Skin epidermis (tissue), 12 donors: ENCODE measurements at regions not wholly inside any gene's neighbourhood (a gene's known extent, or its start where the extent isn't known, plus 50 kb on each side); places are given as distances from the start of the nearest gene placed in this dataset.

Source experiments
- H3K27ac ChIP-seq, 21 experiments: fragments of 200-600 bp; sonication (generic) in 11 of 21; one replicate each; pipeline ENCODE4 v1.5.0; 2020; ENCODE audit warnings: mild to moderate bottlenecking in 3 of 21, inconsistent platforms in 2 of 21, moderate library complexity in 2 of 21
- H3K4me3 ChIP-seq, 7 experiments: fragments of 200-600 bp; sonication (generic) in 2 of 7; one replicate each; pipeline ENCODE4 v1.5.0; 2020; ENCODE audit warnings: inconsistent platforms in 2 of 7, mild to moderate bottlenecking in 2 of 7, moderate library complexity in 1 of 7

DNA sequence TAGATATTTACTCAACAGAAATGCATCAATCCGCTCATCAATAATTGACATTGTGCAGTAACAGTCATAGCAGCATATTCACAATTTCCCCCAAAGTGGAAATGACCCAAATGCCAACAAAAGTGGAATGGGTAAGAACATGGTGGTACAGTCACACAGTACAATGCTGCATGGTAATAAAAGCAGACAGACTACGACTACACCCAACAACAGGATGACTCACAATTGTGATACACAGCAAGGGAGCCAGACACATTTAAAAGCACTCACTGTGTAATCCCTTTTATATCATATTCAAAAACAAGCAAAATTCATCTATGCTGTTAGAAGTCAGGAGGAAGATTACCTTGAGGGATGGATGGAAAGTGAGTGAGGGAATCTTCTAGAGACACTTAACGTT lies 76.5 kb upstream of the NUDT7 start:
- no peak overlapping the region for H3K27ac ChIP-seq
- H3K4me3 ChIP-seq, result no peak overlapping the region

DNA sequence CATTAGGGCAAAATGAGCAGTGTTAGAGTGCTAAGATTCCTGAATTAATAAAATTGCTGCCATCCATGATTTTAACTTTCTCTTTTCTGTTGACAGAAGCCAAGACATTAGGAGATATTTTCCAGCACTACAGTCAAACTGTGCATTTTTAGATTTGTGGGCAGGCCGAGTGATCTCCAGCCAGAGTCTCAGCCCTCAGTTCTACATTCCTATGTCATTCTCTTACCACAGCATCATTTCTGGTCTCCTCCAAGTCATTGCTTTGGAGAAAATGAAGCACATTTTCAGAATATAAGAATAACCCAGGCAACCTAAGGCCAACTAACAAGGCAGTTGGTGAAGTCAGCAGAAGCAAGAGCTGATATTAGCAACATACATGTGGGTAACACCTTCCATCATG lies 74.6 kb upstream of the NUDT7 start:
- H3K27ac ChIP-seq, result peak overlapping the region in 3 of 21 experiments; percentile 17 to 56 (median 40)

DNA sequence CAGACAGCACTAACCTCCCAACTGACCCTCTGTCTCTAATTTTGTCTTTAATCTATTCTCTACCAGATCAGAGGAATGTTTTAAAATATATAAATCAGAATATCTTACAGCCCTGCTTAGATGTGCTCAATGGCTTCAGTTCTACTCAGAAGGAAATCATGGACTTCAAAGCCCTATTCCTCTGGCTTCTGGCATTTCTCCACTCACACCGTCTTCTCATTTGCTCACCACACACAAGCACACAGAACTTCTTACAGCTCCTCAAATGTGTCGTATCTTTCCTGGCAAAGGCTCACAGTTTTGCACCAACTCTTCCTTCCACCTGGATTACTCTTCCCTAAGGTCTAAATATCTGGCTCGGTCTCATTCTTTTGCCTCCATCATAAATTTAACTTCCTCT lies 71.6 kb upstream of the NUDT7 start:
- Histone ChIP-seq H3K27ac (no peak overlapping the region), H3K4me3 (no peak overlapping the region)

More for the DNA sequence above, 74.6 kb upstream of the NUDT7 start:
- H3K4me3 ChIP-seq, result no peak overlapping the region

DNA sequence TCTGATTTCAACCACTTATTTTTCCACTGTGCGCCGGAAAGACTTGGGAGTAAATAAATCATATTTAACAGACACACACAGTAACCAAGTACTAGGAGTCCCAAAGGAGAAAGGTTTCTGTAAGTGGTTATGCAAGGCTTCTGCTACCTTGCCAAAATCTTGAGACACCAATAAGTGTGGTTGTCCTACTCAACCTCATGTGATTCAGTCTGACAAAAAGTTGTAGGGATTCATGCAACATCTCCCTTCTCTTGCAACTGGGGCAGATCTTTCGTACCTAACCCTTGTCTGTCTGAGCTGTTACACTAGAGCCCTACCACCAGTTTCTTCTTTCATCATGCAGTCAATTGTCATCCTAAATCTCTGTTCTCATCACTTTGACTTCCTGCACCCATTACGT lies 69.9 kb upstream of the NUDT7 start:
- Histone ChIP-seq H3K4me3 (no peak overlapping the region), H3K27ac (peak overlapping the region in 1 of 21 experiments; percentile 47)

GRCh38 chr16:77657016-77657415 lies 65.3 kb upstream of the NUDT7 start:
- Histone ChIP-seq H3K27ac (no peak overlapping the region), H3K4me3 (no peak overlapping the region)

DNA sequence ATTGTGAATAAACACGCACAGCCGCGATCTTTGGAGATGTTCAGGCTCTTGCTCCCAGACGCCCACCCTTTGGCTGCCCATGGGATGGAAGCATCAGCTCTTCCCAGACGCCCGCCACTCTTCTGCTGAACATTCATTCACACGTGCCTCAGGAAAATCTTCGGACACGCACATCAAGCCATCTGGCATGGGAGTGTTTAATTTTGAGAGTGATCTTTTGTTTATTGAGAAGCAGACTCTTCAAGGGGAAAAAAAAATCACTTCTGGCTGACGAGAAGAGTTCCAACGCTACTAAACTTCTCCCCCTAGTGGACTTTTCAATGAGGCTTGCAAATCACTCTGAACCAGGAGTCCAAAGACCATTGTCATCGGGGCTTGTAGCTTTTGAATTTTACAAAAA lies 62.0 kb upstream of the NUDT7 start:
- peak overlapping the region in 1 of 7 experiments; percentile 15 for H3K4me3 ChIP-seq
- H3K27ac ChIP-seq, result peak overlapping the region in 4 of 21 experiments; percentile 13 to 69 (median 30)

GRCh38 chr16:77662246-77662645 lies 60.1 kb upstream of the NUDT7 start:
- no peak overlapping the region for H3K4me3 ChIP-seq
- H3K27ac ChIP-seq, result no peak overlapping the region

DNA sequence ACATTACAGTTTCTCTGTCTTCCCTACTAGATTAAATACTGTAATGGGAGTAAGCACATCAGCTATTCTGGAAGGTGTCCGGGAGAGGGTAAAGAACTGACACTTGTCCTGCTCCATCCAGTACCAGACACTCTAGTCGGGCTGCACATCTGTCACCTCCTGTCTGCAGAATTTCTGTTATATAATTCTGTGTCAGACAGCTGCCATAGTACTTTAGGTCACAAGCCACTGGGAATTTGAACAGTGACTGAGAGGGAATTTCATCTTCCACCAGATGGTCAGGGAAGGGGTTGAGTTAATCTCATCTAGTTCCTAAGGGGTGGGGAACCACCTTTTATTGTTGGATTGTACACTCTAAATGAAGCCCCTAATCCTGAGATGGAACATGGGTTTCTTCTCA lies 58.6 kb upstream of the NUDT7 start:
- no peak overlapping the region for H3K4me3 ChIP-seq
- no peak overlapping the region for H3K27ac ChIP-seq

- H3K27ac ChIP-seq, result no peak overlapping the region
- no peak overlapping the region for H3K4me3 ChIP-seq
These were observed 55.5 kb upstream of the NUDT7 start for GRCh38 chr16:77666771-77667170.

DNA sequence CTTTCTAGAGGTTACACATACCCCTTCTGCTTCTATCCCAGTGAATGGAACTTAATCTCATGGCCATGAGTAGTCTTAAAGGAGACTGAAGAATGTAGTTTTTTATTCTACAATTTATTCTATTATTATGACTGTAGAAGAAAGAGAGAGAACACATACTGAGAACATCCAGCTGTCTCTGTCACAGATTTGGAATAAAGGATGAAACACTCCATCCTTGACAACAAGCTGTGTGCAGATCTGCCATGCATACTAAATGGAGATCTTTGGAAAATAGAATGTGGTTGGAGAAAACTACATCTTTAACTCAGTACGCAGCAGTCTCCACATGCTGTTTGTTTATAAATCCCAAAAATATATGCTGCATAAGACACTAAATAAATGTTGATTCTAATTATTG lies 54.1 kb upstream of the NUDT7 start:
- H3K27ac ChIP-seq, result no peak overlapping the region
- no peak overlapping the region for H3K4me3 ChIP-seq

DNA sequence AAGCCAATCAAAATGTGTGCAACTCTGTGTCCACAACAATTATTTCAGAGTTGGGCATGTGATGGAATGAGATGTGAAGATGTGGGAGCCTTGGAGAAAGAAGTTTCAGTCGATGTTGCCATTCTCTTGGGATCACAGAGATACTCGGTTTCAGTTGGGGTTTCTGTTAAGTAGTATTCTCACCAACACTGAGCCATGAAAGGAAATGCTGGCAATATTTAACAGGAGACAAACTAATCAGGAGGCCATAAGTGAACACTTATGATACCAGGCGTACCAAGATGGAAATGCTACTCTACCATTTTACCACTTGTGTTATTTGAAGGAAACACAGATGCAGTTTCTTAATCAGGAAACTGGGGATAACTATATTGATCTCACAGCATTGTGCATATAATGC lies 53.3 kb upstream of the NUDT7 start:
- Histone ChIP-seq H3K27ac (no peak overlapping the region), H3K4me3 (no peak overlapping the region)
